Stimulated activated CD4-positive, alpha-beta T cell treated with anti-CD3 and anti-CD28 coated beads, Interleukin-2, amount 100 ng/mL, for 48 hours (primary cell): ENCODE measurements at regions not wholly inside any gene's neighbourhood (a gene's known extent, or its start where the extent isn't known, plus 50 kb on each side); places are given as distances from the start of the nearest gene placed in this dataset.
"Not testable (repeated sequence)": the region's sequence is repeated elsewhere in the genome, so short reads cannot be mapped to it uniquely, and the experiment has no call there.

ENCODE experiments used
- DNase-seq, 2 donors: peaks; one replicate each; pipeline ENCODE4 v3.0.0-alpha.2; 2020

DNA sequence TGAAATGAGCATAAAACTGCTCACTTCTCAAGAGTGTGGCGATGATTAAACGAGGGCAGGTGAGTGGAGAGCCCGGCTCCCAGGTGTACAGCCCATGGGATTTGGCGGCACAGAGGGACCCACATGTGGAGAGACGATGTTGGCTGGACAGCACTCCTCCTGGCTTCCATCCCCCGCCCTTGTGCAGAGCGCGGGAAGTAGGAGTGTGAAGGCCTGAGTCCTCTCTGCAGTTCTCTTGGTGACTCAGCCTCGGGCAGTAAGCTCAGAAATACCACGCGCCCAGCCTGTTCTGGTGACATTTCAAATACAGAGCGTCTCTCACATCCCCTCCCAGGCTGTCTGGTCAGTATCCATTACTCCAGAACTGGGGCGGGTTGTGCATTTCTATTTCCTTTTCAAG lies 94.2 kb upstream of the SRSF6 start:
- DNase-seq = no peak

DNA sequence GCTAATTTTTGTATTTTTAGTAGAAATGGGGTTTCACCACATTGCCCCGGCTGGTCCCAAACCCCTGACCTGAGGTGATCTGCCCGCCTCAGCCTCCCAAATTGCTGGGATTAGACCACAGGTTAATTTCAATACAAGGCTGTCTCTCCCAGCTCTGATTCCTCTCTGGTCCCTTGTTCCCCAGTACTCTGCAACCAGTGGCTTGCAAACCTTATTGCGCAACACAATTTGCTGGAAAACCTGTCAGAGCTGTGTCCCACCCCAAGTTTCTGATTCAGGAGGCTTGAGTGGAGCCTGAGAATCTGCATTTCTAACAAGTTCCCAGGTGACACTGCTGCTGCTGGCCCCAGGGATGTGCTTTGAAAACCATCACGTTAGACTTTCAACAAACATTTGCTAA lies 96.2 kb upstream of the SRSF6 start:
- no peak for DNase-seq

DNA sequence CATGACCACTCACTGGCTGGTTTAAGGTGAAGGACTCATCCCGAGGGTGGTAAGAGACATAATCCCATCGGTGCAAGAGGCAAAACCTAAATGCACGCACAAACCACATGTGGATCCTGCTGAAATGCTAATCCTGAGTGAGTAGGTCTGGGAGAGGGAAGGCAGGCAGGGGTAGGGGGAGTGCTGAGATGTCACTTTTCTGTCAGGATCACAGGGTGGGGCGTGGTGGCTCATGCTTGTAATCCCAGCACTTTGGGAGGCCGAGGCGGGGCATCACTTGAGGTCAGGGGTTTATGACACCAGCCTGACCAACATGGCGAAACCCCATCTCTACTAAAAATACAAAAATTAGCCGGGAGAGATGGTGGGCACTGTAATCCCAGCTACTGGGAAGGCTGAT lies 97.7 kb upstream of the SRSF6 start:
- DNase-seq = no peak

DNA sequence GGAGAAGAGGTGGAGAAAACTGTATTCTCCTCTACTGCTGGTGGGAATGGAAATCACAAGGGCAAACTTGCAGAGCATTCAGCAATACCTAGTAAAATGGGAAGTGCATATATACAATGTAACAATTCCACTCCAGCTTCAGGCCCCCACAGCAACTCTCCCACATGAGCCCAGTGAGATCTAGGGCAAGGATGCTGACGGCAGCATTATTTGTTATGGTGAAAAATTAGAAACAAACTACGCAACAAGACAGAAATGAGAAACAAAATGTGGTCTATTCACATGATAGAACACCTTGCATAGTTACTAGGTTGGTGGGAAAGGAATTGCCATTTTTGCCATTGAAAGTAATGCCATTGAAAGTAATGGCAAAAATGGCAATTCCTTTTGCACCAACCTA lies 98.9 kb upstream of the SRSF6 start:
- DNase-seq = no peak

DNA sequence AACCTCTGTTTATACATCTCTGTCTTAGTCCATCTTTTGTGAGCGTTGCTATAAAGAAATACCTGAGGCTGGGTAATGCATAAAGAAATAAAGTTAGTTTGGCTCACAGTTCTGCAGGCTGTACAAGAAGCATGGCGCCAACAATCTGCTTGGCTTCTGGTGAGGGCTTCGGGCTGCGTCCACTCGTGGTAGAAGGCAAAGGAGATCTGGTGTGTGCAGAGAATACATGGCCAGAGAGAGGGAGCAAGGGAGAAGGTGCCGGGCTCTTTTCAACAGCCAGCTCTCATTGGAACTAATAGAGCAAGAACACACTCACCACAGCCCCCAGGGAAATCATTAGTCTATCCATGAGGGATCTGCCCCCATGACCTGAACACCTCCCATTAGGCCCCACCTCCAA lies 100.3 kb upstream of the SRSF6 start:
- no peak for DNase-seq

DNA sequence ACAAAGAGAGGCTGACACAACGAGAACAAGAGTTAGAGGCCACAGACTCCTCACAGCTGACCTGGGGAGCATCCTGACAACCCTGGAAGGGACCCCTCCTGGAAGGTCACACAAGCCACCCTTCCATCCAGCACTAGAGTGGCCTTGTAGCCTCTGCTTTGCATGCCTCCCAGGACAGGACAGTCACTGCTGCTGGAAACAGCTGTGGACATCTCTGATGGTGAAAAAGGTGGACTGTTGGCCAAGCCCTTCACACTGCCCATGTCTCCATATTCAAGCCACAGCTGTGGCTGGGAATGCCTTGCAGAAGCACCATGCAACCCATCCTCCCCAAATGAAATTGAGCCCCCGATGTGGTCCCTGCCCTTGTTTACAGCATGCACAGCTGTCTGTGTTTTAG lies 102.1 kb upstream of the SRSF6 start:
- no peak for DNase-seq

DNA sequence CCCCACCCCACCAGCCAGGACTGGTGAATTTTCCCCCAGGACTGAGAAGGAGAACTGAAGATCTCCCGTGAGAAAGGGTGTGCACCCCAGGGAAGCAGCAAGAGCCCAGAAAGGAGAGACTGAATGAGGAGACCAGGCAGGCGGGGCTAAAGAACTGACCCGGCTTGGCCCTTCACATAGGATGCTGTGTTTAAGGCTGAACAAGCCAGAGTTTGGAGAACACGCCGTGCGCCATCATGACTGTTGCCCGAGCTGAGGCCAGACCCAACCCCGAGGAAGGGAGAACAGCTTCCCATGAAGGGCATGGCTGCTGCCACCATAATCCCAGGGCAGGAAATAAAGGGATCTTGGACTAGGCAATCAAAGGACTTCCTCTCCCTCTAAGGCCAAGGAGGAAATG lies 104.7 kb upstream of the SRSF6 start:
- DNase-seq = no peak

DNA sequence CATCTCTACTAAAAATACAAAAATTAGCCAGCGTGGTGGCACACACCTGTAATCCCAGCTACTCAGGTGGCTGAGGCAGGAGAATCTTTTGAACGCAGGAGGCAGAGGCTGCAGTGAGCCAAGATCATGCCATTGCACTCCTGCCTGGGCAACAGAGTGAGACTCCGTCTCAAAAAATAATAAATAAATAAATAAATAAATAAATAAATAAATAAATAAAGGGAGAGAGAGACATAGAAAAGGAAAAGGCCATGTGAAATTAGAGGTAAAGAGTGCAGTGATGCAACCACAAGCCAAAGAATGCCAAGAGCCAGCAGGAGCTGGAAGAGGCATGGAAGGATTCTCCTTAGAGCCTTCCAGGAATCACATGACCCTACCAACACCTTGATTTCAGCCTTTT lies 107.0 kb upstream of the SRSF6 start:
- DNase-seq = not testable (repeated sequence)

DNA sequence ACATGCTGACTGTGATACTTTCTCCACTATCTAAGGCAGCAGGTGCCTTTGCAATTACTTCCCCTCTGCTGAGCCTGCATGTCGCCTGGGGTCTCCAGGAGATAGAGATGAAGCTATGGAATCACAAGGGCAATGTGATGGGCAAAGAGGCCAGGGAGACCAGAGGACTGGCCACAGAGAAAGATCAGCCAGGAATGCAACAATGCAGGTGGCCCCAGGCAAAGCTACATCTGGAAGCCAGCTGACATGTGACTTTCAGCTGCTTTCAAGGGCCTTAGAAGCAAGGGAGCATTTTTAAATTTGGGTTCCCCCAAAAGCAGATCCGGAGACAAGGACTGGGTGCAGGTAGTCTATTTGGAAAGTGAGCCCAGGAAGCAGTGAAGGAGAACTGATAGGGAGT lies 107.9 kb upstream of the SRSF6 start:
- no peak for DNase-seq

DNA sequence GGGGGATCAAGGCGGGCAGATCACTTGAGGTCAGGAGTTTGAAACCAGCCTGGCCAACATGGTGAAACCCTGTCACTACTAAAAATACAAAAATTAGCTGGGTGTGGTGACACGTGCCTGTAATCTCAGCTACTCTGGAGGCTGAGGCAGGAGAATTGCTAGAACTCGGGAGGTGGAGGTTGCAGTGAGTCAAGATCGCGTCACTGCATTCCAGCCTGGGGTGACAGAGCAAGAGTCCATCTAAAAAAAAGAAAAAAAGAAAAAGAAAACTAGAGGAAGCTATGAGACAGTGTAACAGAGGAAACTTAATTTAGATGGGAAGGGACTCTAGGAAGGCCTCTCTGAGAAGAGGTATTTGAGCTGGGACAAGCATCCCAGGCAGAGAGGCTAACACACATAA lies 109.9 kb upstream of the SRSF6 start:
- DNase-seq = not testable (repeated sequence)

DNA sequence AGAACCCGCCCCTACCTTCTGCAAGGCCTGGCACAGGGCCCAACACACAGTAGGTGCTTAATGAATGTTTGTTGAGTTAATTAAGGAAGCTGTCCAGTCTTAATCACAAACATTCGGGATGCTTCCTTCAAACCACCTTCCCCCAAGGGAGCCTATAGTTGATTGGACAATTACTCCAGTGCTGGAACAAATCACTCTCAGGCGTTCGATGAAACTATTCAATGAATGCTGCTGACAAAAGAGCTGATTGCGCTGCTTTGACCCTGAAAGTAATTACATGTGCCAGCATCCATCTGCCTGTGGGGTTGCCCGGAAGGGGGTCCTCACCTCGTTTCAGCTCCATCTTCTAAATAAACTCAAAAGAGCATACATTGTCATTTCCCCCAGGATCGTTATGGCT lies 112.0 kb upstream of the SRSF6 start:
- no peak for DNase-seq

DNA sequence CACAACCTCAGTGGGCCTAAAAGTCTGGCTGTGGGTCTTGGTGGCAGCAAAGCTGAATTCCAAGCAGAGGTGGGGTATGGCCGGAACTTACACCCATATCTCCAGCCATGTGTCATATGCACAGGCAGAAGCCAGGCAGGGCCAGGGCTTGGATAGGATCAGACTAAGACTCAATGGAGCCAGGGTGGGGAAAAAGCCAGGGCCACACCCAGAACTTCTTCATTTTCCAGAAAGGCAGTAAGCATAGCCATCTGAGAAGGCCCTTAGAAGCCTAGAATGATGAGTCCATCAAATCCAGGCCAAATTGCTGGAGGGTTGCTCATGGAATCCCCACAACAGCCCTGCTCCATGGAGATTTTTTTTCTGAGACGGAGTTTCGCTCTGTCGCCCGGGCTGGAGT lies 116.2 kb upstream of the SRSF6 start:
- DNase-seq = no peak

DNA sequence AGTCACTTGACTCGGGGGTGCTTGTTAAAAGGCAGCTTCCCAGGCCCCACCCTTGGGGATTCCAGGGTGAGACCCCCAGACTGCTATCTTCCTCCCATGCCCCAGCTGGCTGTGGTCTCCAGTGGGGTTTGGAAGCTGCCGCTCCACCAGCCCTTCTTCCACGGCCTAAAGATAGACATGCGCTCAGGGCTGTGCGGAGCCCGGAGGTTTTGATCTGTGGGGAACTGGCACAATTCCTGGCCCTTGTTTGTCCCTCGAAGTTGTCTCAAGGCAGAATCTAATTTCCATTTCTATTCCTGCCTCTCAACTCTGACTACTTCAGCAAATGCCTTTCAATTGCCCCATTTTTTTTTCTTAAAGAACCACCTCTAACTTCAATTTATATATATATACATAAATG lies 120.7 kb upstream of the SRSF6 start:
- DNase-seq = no peak

DNA sequence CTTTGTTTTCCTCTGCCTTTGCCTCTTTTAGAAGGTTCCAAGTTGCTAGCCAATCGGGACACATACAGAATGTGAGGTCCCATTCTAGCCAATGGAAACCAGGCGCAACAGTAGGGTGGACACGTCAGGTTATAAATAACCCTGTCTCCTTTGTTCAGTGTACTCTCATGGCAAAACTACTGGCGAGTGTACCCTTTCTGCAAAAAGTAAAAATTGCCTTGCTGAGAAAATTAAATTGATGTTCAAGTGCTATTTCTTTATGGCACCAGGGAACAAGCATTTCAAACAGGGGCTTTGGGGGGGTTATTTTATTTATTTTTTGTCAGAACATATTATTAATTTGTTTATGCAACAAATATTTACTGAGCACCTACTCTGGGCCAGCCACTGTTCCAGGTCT lies 123.6 kb upstream of the SRSF6 start:
- DNase-seq = no peak

DNA sequence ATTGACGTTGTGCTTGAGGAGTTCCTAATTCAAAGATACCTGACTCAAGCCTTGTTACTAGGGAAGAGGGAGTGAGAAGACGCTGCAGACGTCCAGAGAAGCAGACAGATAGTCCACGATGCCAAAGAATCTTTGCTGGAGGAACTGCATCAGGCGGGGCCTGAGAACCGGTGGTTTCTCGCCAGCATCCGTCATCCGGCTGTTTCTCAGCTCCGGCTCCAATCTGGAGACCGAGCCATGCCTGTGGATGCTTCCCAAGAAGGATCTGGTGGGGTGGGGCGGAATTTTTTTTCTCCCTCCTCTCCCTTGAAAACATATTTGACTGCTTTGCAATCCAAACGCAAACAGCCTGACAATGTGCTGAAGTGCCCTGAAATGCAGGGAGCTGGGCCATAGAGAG lies 125.8 kb upstream of the SRSF6 start:
- no peak for DNase-seq

DNA sequence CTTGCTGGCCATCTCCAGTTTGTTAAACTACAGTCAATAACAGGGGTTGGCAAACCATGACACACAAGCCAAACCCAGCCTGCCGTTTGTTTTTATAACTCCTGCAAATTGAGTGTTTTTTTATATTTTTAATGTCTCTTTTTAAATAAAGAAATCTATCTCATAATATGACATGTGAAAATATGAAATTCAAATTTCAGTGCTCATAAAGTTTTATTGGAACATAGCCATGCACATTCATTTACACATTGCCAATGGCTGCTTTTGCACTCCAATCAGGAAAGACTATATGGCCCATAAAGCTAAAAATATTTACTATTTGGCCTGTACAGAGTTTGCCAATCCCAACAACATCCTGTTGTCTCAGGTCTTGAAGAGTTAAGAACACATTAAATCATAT lies 129.0 kb upstream of the SRSF6 start:
- no peak for DNase-seq

DNA sequence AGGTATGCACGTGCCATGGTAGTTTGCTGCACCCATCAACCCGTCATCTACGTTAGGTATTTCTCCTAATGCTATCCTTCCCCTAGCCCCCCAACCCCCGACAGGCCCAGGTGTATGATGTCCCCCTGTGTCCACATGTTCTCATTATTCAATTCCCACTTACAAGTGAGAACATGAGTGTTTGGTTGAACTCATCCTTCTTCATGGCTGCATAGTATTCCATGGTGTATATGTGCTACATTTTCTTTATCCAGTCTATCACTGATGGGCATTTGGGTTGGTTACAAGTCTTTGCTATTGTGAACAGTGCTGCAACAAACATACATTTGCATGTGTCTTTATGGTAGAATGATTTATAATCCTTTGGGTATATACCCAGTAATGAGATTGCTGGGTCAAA lies 130.5 kb upstream of the SRSF6 start:
- DNase-seq = not testable (repeated sequence)

DNA sequence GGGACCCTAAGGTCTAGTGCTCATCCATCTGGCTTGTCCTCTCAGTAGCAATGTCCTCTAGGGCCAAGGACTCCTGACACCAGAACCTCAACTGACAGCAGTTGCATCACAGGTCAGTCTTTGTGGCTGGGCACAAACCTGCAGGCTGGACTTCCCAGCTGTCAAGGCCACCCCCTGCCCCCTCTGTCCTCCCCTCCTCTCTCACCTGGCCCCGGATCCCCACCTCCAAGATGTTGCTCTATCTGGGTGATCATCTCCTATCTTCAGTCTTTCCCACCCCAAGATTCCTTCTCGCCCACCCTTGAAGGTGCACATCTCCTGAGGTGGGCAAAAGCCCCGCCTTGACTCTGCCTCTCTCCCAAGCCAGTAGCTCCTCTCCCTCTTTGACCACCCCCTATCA lies 131.8 kb upstream of the SRSF6 start:
- no peak for DNase-seq

DNA sequence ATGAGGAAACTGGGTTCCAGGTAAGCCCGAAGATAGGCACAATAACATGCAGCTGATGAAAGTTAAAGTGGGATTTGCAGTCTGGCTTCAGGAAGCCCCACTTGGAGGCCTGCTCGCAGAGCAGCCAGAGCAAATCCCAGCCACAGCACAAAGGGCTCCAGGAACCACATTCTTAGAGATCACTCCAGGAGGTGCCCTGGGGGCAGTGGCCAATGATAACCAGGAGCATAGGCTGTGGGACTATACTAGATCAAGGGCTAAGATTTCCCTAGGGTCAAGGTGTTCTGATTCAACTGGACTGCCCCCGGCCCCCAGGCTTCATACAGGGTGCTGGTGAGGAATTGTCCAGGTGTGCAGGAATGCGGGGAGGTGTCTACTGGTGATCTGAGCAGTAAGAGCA lies 133.9 kb upstream of the PTPRT start:
- DNase-seq = no peak

DNA sequence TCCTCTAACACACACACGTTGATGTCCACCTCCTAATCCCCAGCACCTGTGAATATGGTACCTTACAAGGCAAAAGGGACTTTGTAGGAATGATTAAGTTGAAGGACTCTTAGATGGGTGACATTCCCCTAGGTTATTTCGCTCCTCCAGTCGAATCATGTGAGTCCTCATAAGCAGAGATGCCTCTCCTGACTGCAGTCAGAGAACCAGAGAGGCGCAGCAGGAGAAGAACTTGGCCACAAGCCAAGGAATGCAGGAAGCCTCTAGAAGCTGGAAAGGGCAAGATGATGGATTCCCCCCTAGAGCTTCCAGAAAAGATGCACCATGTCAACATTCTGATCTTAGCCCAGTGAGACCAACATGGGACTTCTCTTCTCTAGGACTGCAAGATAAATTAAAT lies 133.1 kb upstream of the PTPRT start:
- no peak for DNase-seq

DNA sequence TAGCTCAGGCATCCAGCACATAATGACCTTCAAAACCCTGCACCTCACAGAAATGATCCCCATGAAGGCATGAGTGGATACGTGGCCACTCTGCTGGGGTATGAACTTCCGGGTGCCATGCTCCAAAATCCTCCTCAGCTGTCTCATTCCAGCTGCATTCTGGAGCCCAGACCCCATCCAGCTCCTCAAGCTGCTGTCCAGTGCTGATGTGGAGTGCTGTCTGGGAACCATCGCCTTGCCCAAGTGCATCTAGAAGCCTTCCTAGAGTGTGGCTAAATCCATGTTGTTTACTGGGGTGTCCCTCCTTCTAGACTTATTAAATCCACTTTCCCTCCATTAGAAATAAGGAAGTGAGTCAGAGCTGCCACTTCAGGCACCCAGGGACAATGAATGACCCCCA lies 130.8 kb upstream of the PTPRT start:
- no peak for DNase-seq

DNA sequence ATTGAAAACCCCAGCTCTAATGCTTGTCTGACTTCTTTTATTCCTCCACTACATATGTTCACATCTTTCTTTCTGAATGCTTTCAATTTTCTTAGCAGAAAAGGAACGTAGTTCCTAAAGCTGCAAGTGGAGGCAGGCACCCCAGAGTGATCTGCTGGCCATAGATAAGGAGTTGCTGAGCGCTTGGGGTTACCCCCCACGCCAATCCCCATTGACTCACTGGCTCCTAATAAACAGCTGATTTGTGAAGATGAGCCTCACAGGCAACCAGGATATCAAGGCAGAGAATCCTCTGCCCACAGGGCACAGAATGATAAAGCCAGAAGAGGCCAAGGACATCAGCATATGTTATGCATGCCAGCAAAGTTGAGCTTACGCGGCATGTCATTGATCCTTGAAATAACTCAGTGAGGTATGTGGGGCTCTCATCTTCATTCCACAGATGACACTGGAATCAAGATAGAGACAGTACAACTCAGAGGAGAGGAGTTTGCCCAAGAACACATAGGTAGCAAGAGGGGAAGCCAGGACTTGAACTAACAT lies 129.1 kb upstream of the PTPRT start:
- no peak for DNase-seq

DNA sequence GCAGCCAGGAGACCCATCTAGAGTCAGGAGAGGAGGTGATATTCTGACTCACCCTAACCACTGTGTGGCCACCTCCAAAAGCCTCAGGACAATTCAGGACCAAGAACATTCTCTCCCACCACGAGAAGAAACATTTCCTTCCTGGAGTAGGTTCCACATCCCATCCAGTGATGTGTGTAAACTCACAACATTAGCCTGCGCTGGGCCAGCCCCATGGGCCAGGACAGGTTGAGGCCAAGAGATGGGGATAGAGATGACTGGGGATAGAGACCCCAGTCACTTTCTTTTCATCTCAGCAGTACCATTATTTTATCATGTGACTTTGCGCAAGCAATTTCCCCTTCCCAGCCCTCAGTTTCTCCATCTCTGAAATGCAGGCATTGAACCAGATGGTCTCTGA lies 126.6 kb upstream of the PTPRT start:
- DNase-seq = no peak

DNA sequence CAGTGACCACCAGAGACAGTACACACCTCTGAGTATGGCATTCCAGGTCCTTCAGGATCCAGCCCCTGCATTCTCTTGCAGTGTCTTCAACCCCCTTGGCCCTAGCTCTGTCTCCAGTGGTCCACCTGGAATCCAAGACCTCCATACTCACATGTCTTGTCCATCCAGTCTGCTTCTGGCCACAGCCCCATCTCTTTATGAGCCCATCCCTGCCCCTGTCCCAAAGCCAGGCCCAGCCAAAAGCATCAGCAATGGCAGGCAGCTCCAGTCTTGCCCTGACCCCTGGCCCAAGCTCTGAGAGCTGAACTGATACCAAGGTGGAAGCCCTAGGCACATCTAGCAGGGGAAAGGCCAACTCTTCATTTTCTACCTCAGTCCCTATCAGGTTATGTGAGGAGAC lies 119.6 kb upstream of the PTPRT start:
- DNase-seq = no peak

DNA sequence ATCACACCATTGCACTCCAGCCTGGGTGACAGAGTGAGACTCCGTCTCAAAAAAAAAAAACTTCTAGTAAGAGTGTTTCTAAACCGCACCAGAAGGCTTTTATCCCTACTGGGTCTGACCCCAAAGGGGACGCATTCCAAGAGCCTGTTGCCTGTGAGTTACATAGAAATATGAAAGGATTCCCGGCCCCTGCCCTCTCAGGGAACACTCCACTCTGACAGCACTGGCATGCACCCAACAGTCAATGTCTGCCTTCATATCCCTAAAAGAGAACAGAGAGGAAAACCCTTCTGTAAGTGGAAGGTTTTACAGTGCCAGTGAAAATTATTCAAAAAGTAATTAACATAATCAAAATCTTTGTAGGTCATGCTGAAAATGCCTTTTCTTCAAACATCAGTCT lies 117.1 kb upstream of the PTPRT start:
- no peak for DNase-seq

DNA sequence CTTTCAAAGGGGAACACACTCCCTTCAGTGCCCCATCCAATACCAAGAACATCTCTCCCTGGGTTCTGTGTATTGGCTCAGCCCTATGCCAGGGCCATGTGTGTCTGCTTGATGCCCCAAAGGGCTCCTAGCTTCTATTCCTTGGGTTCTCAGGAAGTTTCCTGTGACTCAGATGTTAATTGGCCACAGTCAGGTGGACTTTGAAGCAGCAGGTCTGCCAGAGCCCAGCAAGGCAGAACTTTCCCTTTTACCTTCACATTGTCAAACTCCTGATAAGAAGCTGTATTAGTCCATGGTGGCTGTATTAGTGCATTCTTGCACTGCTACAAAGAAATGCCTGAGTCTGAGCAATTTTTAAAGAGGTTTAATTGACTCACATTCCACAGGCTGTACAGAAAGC lies 116.0 kb upstream of the PTPRT start:
- no peak for DNase-seq
